GM12878 (cell line): ENCODE measurements at regions not wholly inside any gene's neighbourhood (a gene's known extent, or its start where the extent isn't known, plus 50 kb on each side); places are given as distances from the start of the nearest gene placed in this dataset.

Experiments used
- ATAC-seq: fragments of 200-7000 bp; cut with Tn5 transposase; 3 replicates; pipeline ENCODE4 v1.9.1; 2020; ENCODE audit warnings: mild to moderate bottlenecking, moderate library complexity
- BruUV-seq: library from RNA; stranded (reverse); fragments of 400-500 nt; replicated peaks from 2 replicates; lab custom pipeline; 2021; lab: Mats Ljungman, UMichigan
- CTCF ChIA-PET: fragments of 300-600 bp; sonication (Branson Sonifier 250); formaldehyde crosslinking; extraction: SDS; loops from one replicate; lab custom pipeline; 2021; ENCODE audit warnings: inconsistent platforms; lab: Yijun Ruan, JAX
- POLR2A ChIA-PET: fragments of 350-600 bp; formaldehyde crosslinking; extraction: SDS; loops from one replicate; lab custom pipeline; 2021; ENCODE audit warnings: inconsistent platforms; lab: Charles Lee
- RAD21 ChIA-PET: fragments of 300-600 bp; sonication (Branson Sonifier 250); formaldehyde crosslinking; loops from one replicate; lab custom pipeline; 2023; ENCODE audit warnings: antibody characterized with exemption; ENCODE audit not compliant: unreplicated experiment; lab: Charles Lee
- SMC1A ChIA-PET: fragments of 300-600 bp; sonication (Branson Sonifier 250); formaldehyde crosslinking; loops from one replicate; lab custom pipeline; 2023; ENCODE audit not compliant: unreplicated experiment, uncharacterized antibody; lab: Charles Lee
- DNase-seq: peaks from one replicate; pipeline ENCODE4 v3.0.0-alpha.2; 2011; ENCODE audit warnings: low read depth, low spot score
- FAIRE-seq: peaks from 3 replicates; lab custom pipeline; 2011; peaks lifted over from hg19 to GRCh38; lab: Jason Lieb, UNC
- H2AFZ ChIP-seq: 2 replicates; pipeline ENCODE4 v1.6.0; 2011; ENCODE audit warnings: low read depth, low read length, control low read depth; ENCODE audit not compliant: control insufficient read depth
- H3K27ac ChIP-seq: 2 replicates; pipeline ENCODE4 v1.5.1; 2011; ENCODE audit warnings: control low read depth; ENCODE audit not compliant: control insufficient read depth, insufficient read depth
- H3K27me3 ChIP-seq, 2 experiments: replicated peaks in 1 of 2; 2 replicates each; pipeline versions ENCODE4 v1.6.0 to v1.6.1; 2011; ENCODE audit warnings: low read length in 1 of 2; ENCODE audit not compliant: control insufficient read depth in 2 of 2, insufficient read depth in 2 of 2
- H3K36me3 ChIP-seq, 2 experiments: 2 replicates each; pipeline ENCODE4 v1.5.1; 2011; ENCODE audit warnings: low read length in 1 of 2; ENCODE audit not compliant: control insufficient read depth in 2 of 2, insufficient read depth in 2 of 2
- H3K4me1 ChIP-seq: 2 replicates; pipeline ENCODE4 v1.6.1; 2011; ENCODE audit warnings: mild to moderate bottlenecking, low read length, moderate library complexity, mixed read lengths; ENCODE audit not compliant: control insufficient read depth, insufficient read depth
- H3K4me2 ChIP-seq: 2 replicates; pipeline ENCODE4 v1.6.0; 2011; ENCODE audit warnings: control low read depth; ENCODE audit not compliant: control insufficient read depth, insufficient read depth
- H3K4me3 ChIP-seq: fragments of 200-600 bp; sonication (generic); 2 replicates; pipeline ENCODE4 v1.5.1; 2016
- H3K79me2 ChIP-seq: 2 replicates; pipeline ENCODE4 v1.6.0; 2011; ENCODE audit warnings: low read length; ENCODE audit not compliant: control insufficient read depth, insufficient read depth
- H3K9ac ChIP-seq: 2 replicates; pipeline ENCODE4 v1.8.0; 2011; ENCODE audit warnings: low read length, control low read depth, mixed read lengths; ENCODE audit not compliant: control insufficient read depth, insufficient read depth
- H3K9me3 ChIP-seq: replicated peaks from 3 replicates; pipeline ENCODE4 v1.5.1; 2011; ENCODE audit warnings: mild to moderate bottlenecking, low read length; ENCODE audit not compliant: control insufficient read depth, insufficient read depth
- H4K20me1 ChIP-seq: 2 replicates; pipeline ENCODE4 v1.6.0; 2011; ENCODE audit not compliant: control insufficient read depth, insufficient read depth
- CBFB ChIP-seq: IDR thresholded peaks from 2 replicates; pipeline ENCODE4 v1.6.1; 2016; ENCODE audit warnings: antibody characterized with exemption, low read depth
- ELK1 ChIP-seq: IDR thresholded peaks from 2 replicates; pipeline ENCODE4 v1.6.1; 2012; ENCODE audit warnings: low read depth, low read length, improper control_type of control experiment
- MLLT1 ChIP-seq: fragments of 450-650 bp; IDR thresholded peaks from 2 replicates; pipeline ENCODE4 v1.6.1; 2016; ENCODE audit warnings: mild to moderate bottlenecking
- PBX3 ChIP-seq: IDR thresholded peaks from 2 replicates; pipeline ENCODE4 v1.6.1; 2011; ENCODE audit warnings: mild to moderate bottlenecking, low read depth, low read length, moderate library complexity; ENCODE audit not compliant: insufficient replicate concordance
- POU2F2 ChIP-seq: IDR thresholded peaks from 3 replicates; pipeline ENCODE4 v1.6.1; 2011; ENCODE audit warnings: low read depth, mild to moderate bottlenecking, low read length, borderline replicate concordance
- SREBF1 ChIP-seq: IDR thresholded peaks from 2 replicates; pipeline ENCODE4 v1.6.1; 2012; ENCODE audit warnings: mild to moderate bottlenecking, low read length
- STAT1 ChIP-seq: fragments of 450-650 bp; conservative IDR thresholded peaks from 2 replicates; pipeline ENCODE4 v1.6.1; 2014; ENCODE audit warnings: antibody characterized with exemption, mild to moderate bottlenecking
- WGBS: methylation state at CpG from one replicate; pipeline ENCODE4 v1.1.6; 2016; ENCODE audit warnings: low lambda C conversion rate; ENCODE audit not compliant: insufficient replicate concordance, insufficient coverage; ENCODE audit errors: missing lambda C conversion rate; 5-methylcytosine and 5-hydroxymethylcytosine counted together
- in situ Hi-C: fragments of 300-500 bp; cut with MboI; formaldehyde crosslinking; loops from 9 replicates; pipeline ENCODE4 v1.14.3; 2018; ENCODE audit warnings: mixed read lengths
- intact Hi-C: fragments of 100-400 bp; cut with micrococcal nuclease; formaldehyde crosslinking; loops from one replicate; pipeline ENCODE4 v1.14.2; 2022; ENCODE audit not compliant: unreplicated experiment

- WGBS = 34% methylated on average over 3 of the region's 3 CpGs
- Histone ChIP-seq H3K9me3 (no peaks in the 10 kb centered on the region), H3K4me3 (no peak overlapping the region), H3K79me2 (no peaks in the 10 kb centered on the region), H3K27me3 (no peaks in the 10 kb centered on the region; a peak in 1 of 4 replicates), H2AFZ (no peak overlapping the region), H4K20me1 (no peaks in the 10 kb centered on the region), H3K4me1 (no peaks in the 10 kb centered on the region), H3K4me2 (no peak overlapping the region), H3K9ac (no peak overlapping the region), H3K36me3 (no peaks in the 10 kb centered on the region), H3K27ac (no peak overlapping the region)
- no peak for ATAC-seq
- ChIA-PET POLR2A (no interaction called here), RAD21 (no interaction called here), SMC1A (interaction anchor here (1.4 kb wide), 1 partner anchor 12 kb away, joined by 4 read pairs; no protein-coding TSS in a partner anchor), CTCF (interaction anchor here (0.6 kb wide), 1 partner anchor 595 kb away, joined by 3 read pairs; no protein-coding TSS in a partner anchor)
- in situ Hi-C loops (no loop called here), intact Hi-C loops (no loop called here)
- no peak for DNase-seq
- no TSS peak for BruUV-seq
- FAIRE-seq = no peak
- no peak for TF ChIP-seq PBX3
- TF ChIP-seq ELK1 = no peak
- TF ChIP-seq SREBF1 = no peak
- no peak for TF ChIP-seq POU2F2
- no peak for TF ChIP-seq CBFB
- TF ChIP-seq STAT1 = no peak
- no peak for TF ChIP-seq MLLT1
These were observed 268.6 kb downstream of the PTBP2 start for GRCh38 chr1:96990136-96990535.
